RPMI7951 (cell line): ENCODE measurements at regions not wholly inside any gene's neighbourhood (a gene's known extent, or its start where the extent isn't known, plus 50 kb on each side); places are given as distances from the start of the nearest gene placed in this dataset.
A peak's percentile ranks its signal among the peaks of the same experiment; 100 is the strongest.

ENCODE experiments used
- DNase-seq: peaks from one replicate; pipeline ENCODE4 v3.0.0-alpha.2; 2012; ENCODE audit warnings: low read depth

- DNase-seq = no peak
Observed at GRCh38 chr18:51821610-51822009, 518.4 kb upstream of the DCC start.

- DNase-seq = no peak
Observed at GRCh38 chr18:51824746-51825145, 515.3 kb upstream of the DCC start.

- no peak for DNase-seq
Observed at GRCh38 chr18:51833850-51834249, 506.1 kb upstream of the DCC start.

- no peak for DNase-seq
Observed at GRCh38 chr18:51848702-51849101, 491.3 kb upstream of the DCC start.

- no peak for DNase-seq
Observed at GRCh38 chr18:51852681-51853080, 487.3 kb upstream of the DCC start.

GRCh38 chr18:51857989-51858388 lies 482.0 kb upstream of the DCC start:
- no peak for DNase-seq

- no peak for DNase-seq
Observed at GRCh38 chr18:51861046-51861445, 479.0 kb upstream of the DCC start.

GRCh38 chr18:51862051-51862715 lies 477.8 kb upstream of the DCC start:
- DNase-seq = no peak

GRCh38 chr18:51864219-51864965 lies 475.6 kb upstream of the DCC start:
- no peak for DNase-seq

- no peak for DNase-seq
Observed at GRCh38 chr18:51865538-51865937, 474.5 kb upstream of the DCC start.

- peak; percentile 1 for DNase-seq
Observed at GRCh38 chr18:51867767-51868166, 472.2 kb upstream of the DCC start.

GRCh38 chr18:51878724-51879123 lies 461.3 kb upstream of the DCC start:
- no peak for DNase-seq

GRCh38 chr18:51879329-51879728 lies 460.7 kb upstream of the DCC start:
- no peak for DNase-seq

- no peak for DNase-seq
Observed at GRCh38 chr18:51881394-51881793, 458.6 kb upstream of the DCC start.

GRCh38 chr18:51884039-51884438 lies 456.0 kb upstream of the DCC start:
- no peak for DNase-seq

- peak; percentile 53 for DNase-seq
Observed at GRCh38 chr18:51890762-51891161, 449.2 kb upstream of the DCC start.

GRCh38 chr18:51891876-51892275 lies 448.1 kb upstream of the DCC start:
- no peak for DNase-seq

- no peak for DNase-seq
Observed at GRCh38 chr18:51897884-51898283, 442.1 kb upstream of the DCC start.

GRCh38 chr18:51907687-51908597 lies 432.1 kb upstream of the DCC start:
- DNase-seq = no peak

- DNase-seq = no peak
Observed at GRCh38 chr18:51908598-51908944, 431.4 kb upstream of the DCC start.

- no peak for DNase-seq
Observed at GRCh38 chr18:51911584-51911983, 428.4 kb upstream of the DCC start.

GRCh38 chr18:51912381-51912780 lies 427.6 kb upstream of the DCC start:
- no peak for DNase-seq

GRCh38 chr18:51915176-51915575 lies 424.8 kb upstream of the DCC start:
- no peak for DNase-seq
